AG04449 (cell line): ENCODE measurements at regions not wholly inside any gene's neighbourhood (a gene's known extent, or its start where the extent isn't known, plus 50 kb on each side); places are given as distances from the start of the nearest gene placed in this dataset.

Experiments used
- CTCF ChIA-PET: fragments of 350-600 bp; formaldehyde crosslinking; extraction: SDS; loops from one replicate; lab custom pipeline; 2021; ENCODE audit warnings: antibody characterized with exemption; lab: Yijun Ruan, JAX
- POLR2A ChIA-PET: fragments of 400-600, 350-600 bp; formaldehyde crosslinking; extraction: SDS; loops from one replicate; lab custom pipeline; 2020; ENCODE audit warnings: antibody characterized with exemption, inconsistent platforms; lab: Yijun Ruan, JAX
- DNase-seq: peaks from one replicate; pipeline ENCODE4 v3.0.0-alpha.2; 2010; ENCODE audit warnings: low read depth, low spot score
- H3K4me3 ChIP-seq: 2 replicates; pipeline ENCODE4 v1.5.1; 2011; ENCODE audit warnings: low read depth, mild to moderate bottlenecking, control low read depth, low read length
- TF ChIP-seq, protein P1 (sequence below): IDR thresholded peaks from one replicate; pipeline ENCODE4 v1.5.1; 2011; ENCODE audit warnings: mild to moderate bottlenecking, moderate library complexity, low read length, control low read depth, inconsistent platforms; ENCODE audit not compliant: insufficient read depth; ENCODE audit errors: missing control alignments

DNA sequence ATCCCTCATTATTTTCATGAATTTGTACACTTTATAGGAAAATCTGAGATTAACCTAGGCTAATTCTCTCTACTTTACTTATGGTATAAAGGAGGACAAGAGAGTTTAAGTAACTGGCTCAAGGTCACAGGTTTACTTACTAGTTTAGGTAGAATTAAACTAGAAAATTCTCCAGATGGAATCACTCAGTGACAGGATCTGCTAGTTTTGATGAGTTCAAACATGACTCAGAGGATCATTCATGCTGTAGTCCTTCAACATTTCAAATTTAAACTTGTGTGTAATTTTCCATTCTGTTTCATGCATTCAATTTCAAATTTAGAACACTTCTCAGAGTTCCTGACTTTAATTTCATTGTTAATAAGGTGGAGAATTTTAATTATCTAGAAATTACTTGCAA is 485.7 kb upstream of the TUSC1 start:
- TF ChIP-seq, protein P1, sequence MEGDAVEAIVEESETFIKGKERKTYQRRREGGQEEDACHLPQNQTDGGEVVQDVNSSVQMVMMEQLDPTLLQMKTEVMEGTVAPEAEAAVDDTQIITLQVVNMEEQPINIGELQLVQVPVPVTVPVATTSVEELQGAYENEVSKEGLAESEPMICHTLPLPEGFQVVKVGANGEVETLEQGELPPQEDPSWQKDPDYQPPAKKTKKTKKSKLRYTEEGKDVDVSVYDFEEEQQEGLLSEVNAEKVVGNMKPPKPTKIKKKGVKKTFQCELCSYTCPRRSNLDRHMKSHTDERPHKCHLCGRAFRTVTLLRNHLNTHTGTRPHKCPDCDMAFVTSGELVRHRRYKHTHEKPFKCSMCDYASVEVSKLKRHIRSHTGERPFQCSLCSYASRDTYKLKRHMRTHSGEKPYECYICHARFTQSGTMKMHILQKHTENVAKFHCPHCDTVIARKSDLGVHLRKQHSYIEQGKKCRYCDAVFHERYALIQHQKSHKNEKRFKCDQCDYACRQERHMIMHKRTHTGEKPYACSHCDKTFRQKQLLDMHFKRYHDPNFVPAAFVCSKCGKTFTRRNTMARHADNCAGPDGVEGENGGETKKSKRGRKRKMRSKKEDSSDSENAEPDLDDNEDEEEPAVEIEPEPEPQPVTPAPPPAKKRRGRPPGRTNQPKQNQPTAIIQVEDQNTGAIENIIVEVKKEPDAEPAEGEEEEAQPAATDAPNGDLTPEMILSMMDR: no peak
- no peak for DNase-seq
- ChIA-PET CTCF (no interaction called here), POLR2A (no interaction called here)
- H3K4me3 ChIP-seq: no peak overlapping the region

DNA sequence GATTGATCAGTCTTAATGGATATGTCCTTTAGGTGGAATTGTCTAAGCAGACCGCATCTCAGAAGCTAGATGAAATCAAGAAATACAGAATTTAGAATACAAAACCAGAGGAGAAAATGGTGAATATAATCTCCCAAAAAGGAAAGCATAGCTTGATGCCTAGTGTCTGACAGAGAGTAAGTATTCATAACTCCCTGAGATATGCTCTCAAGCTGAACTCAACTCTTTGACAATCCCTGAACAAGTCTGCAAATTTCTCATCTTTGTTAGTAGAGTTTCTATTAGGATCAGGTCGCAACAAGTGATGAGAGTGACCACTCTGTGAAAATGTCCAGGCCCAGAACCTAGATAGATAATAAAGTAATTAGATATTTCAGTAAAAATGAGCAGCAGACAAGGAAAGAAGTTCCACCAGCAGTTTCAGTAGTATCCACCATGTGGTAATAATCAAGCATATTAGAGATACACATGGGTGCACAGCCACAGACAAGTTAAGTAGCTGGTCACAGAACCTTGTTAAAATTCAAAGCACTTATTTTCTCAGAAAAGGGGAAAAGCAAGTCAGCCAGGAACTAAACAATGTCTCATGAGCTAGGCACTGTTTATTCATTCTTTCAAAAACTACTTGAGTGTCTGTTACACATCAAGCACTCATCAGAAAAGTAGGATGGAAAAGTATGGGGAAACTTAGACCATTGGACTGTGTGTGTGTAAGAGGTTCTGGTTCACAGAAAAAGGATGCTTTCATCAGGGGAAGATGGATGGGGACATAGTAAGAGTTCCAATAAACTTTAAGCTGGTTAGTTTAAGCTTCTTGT is 481.5 kb upstream of the TUSC1 start:
- no peak overlapping the region for H3K4me3 ChIP-seq
- ChIA-PET POLR2A (interaction anchor here (0.6 kb wide), 1 partner anchor 14 kb away, joined by 3 read pairs; no protein-coding TSS in a partner anchor), CTCF (no interaction called here)
- DNase-seq: no peak
- TF ChIP-seq, protein P1: no peak

DNA sequence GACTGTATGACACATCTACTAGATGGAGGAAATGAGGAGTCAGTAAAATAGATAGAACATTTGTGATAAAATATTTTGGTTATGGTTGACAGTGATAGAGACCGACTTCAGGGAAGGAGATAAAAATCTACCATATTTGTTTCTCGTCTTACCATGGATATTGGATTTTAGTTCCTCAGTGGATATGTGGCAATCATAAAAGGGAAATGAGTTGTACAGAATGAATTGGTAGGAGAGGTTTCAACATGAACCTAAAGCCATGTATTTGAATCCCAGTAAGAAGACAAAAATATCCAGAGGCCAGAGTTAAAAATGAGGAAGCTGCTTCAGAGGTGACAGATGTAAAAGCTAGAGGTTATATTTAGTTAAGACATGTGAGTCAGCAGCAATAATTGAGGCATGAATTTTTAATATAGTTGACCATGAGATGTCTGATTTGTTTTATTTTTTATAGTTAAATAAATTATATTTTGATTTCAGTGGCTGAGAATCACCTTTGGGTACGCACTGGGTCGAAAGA is 480.4 kb upstream of the TUSC1 start:
- TF ChIP-seq, protein P1: no peak
- no peak for DNase-seq
- ChIA-PET CTCF (no interaction called here), POLR2A (no interaction called here)
- no peak overlapping the region for H3K4me3 ChIP-seq

DNA sequence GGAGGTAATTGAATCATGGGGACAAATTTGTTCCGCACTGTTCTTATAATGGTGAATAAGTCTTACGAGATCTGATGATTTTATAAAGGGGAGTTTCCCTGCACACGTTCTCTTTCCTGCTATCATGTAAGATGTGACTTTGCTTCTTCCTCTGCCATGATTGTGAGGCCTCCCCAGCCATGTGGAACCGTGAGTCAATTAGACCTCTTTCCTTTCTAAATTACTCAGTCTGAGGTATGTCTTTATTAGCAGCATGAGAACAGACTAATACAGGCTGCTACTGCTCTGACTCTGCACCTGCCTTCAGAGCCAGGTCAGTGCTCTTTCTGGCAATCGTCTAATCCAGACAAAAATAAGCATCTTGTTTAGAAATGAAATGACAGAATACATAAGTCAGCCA is 479.2 kb upstream of the TUSC1 start:
- ChIA-PET CTCF (no interaction called here), POLR2A (no interaction called here)
- DNase-seq: no peak
- H3K4me3 ChIP-seq: no peak overlapping the region
- TF ChIP-seq, protein P1: no peak

DNA sequence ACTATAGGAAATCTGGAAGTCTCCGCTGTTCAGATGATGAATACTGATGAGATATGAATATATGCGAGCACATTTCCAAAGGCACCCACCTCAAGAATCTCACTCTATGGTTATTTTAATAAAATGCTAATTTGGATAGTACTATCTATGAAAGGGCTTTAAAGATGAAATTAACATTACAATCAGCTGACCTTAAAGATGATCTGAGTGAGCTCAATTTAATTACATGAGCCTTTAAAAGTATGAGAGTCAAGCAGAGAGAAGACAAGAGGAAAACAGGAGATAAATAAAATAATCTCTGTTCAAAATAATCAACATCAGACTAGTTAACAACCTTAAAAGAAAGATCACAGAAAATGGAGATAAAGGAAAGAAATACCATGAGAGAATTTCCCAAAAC is 474.1 kb upstream of the TUSC1 start:
- ChIA-PET CTCF (no interaction called here), POLR2A (no interaction called here)
- TF ChIP-seq, protein P1: no peak
- no peak overlapping the region for H3K4me3 ChIP-seq
- no peak for DNase-seq

DNA sequence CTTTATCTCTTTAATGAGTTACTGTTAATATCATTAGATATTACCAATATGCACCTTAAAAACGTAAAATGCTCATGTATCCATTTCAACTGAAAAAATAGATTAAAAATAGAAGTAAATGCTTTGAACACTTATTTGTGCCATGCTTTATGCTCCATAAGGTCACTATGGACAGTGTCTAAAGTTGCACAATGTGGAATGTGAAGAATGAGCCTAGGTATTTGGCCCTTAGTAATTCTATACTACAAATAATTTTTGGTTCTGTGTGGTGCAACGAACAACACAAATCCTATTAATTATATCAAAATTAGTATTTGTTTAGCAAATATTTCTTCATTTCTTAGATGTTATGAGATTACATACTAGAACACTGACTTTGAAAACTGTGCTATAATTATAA is 469.9 kb upstream of the TUSC1 start:
- no peak overlapping the region for H3K4me3 ChIP-seq
- ChIA-PET CTCF (no interaction called here), POLR2A (no interaction called here)
- TF ChIP-seq, protein P1: no peak
- no peak for DNase-seq
